Neutrophil (primary cell): ENCODE measurements at regions not wholly inside any gene's neighbourhood (a gene's known extent, or its start where the extent isn't known, plus 50 kb on each side); places are given as distances from the start of the nearest gene placed in this dataset.
"Not testable (repeated sequence)": the region's sequence is repeated elsewhere in the genome, so short reads cannot be mapped to it uniquely, and the experiment has no call there.

Source experiments
- H3K27ac ChIP-seq: fragments of 200-600 bp; sonication (generic); 2 replicates; pipeline ENCODE4 v1.5.1; 2016; ENCODE audit warnings: mild to moderate bottlenecking, moderate library complexity
- H3K27me3 ChIP-seq: fragments of 200-600 bp; sonication (generic); 2 replicates; pipeline ENCODE4 v1.6.0; 2016; ENCODE audit warnings: mild to moderate bottlenecking
- H3K36me3 ChIP-seq: fragments of 200-600 bp; sonication (generic); 2 replicates; pipeline ENCODE4 v1.5.1; 2017
- H3K4me1 ChIP-seq, 2 experiments: fragments of 200-600 bp in 1 of 2; sonication (generic) in 1 of 2; 1 replicate in 1 of 2; 2 replicates in 1 of 2; pipeline versions ENCODE4 v1.5.1 to v1.6.1; 2013 to 2016; ENCODE audit warnings: low read depth in 1 of 2, low read length in 1 of 2, mild to moderate bottlenecking in 1 of 2, moderate library complexity in 1 of 2; ENCODE audit not compliant: control insufficient read depth in 1 of 2, insufficient read depth in 1 of 2
- H3K4me3 ChIP-seq, 2 experiments: fragments of 200-600 bp in 1 of 2; sonication (generic) in 1 of 2; 1 replicate in 1 of 2; 2 replicates in 1 of 2; pipeline ENCODE4 v1.5.1; 2013 to 2016; ENCODE audit warnings: low read depth in 1 of 2, low read length in 1 of 2, mild to moderate bottlenecking in 1 of 2, moderate library complexity in 1 of 2
- H3K9me3 ChIP-seq: fragments of 200-600 bp; sonication (generic); 2 replicates; pipeline ENCODE4 v1.5.1; 2016
- CTCF ChIP-seq: fragments of 200-600 bp; sonication (generic); IDR thresholded peaks from 2 replicates; pipeline ENCODE4 v1.5.1; 2016; ENCODE audit warnings: antibody characterized with exemption

- Histone ChIP-seq H3K36me3 (no peaks in the 10 kb centered on the region), H3K4me1 (no peaks in the 10 kb centered on the region), H3K9me3 (no peaks in the 10 kb centered on the region), H3K4me3 (no peak overlapping the region), H3K27ac (no peak overlapping the region), H3K27me3 (no peaks in the 10 kb centered on the region)
- TF ChIP-seq CTCF, result no peak
Observed at GRCh38 chr9:28464481-28465216, 891.4 kb upstream of the C9orf72 start.

- no peaks in the 10 kb centered on the region for H3K36me3 ChIP-seq
- no peak overlapping the region for H3K27ac ChIP-seq
- H3K9me3 ChIP-seq, result no peaks in the 10 kb centered on the region
- H3K27me3 ChIP-seq, result no peaks in the 10 kb centered on the region
- no peaks in the 10 kb centered on the region for H3K4me1 ChIP-seq
- H3K4me3 ChIP-seq, result no peak overlapping the region
- no peak for TF ChIP-seq CTCF
Observed at GRCh38 chr9:28471261-28471660, 898.0 kb upstream of the C9orf72 start.

- Histone ChIP-seq H3K4me1 (no peaks in the 10 kb centered on the region), H3K4me3 (no peak overlapping the region), H3K27me3 (no peaks in the 10 kb centered on the region), H3K27ac (no peak overlapping the region), H3K36me3 (no peaks in the 10 kb centered on the region), H3K9me3 (no peaks in the 10 kb centered on the region)
- no peak for TF ChIP-seq CTCF
Observed at GRCh38 chr9:28487561-28487960, 914.3 kb upstream of the C9orf72 start.

GRCh38 chr9:28491121-28491520, 917.8 kb upstream of the C9orf72 start:
- Histone ChIP-seq H3K27me3 (no peaks in the 10 kb centered on the region), H3K36me3 (no peaks in the 10 kb centered on the region), H3K4me3 (no peak overlapping the region), H3K4me1 (no peaks in the 10 kb centered on the region), H3K9me3 (no peaks in the 10 kb centered on the region), H3K27ac (no peak overlapping the region)
- TF ChIP-seq CTCF, result no peak

GRCh38 chr9:28498168-28498567, 924.9 kb upstream of the C9orf72 start:
- H3K9me3 ChIP-seq, H3K27ac ChIP-seq, H3K27me3 ChIP-seq, H3K4me1 ChIP-seq, H3K4me3 ChIP-seq, H3K36me3 ChIP-seq: not testable (repeated sequence)

- Histone ChIP-seq H3K27ac (no peak overlapping the region), H3K4me1 (no peaks in the 10 kb centered on the region), H3K9me3 (no peaks in the 10 kb centered on the region), H3K4me3 (no peak overlapping the region), H3K36me3 (no peaks in the 10 kb centered on the region), H3K27me3 (no peaks in the 10 kb centered on the region)
- TF ChIP-seq CTCF, result no peak
Observed at GRCh38 chr9:28502189-28502588, 928.9 kb upstream of the C9orf72 start.
